ENCODE measurements at regions not wholly inside any gene's neighbourhood (a gene's known extent, or its start where the extent isn't known, plus 50 kb on each side); places are given as distances from the start of the nearest gene placed in this dataset.

- ChIA-PET POLR2A (no interaction called here), CTCF (no interaction called here)
- DNase-seq (ENCODE audit: low read depth, low spot score) = no peak
- TF ChIP-seq, protein P1, sequence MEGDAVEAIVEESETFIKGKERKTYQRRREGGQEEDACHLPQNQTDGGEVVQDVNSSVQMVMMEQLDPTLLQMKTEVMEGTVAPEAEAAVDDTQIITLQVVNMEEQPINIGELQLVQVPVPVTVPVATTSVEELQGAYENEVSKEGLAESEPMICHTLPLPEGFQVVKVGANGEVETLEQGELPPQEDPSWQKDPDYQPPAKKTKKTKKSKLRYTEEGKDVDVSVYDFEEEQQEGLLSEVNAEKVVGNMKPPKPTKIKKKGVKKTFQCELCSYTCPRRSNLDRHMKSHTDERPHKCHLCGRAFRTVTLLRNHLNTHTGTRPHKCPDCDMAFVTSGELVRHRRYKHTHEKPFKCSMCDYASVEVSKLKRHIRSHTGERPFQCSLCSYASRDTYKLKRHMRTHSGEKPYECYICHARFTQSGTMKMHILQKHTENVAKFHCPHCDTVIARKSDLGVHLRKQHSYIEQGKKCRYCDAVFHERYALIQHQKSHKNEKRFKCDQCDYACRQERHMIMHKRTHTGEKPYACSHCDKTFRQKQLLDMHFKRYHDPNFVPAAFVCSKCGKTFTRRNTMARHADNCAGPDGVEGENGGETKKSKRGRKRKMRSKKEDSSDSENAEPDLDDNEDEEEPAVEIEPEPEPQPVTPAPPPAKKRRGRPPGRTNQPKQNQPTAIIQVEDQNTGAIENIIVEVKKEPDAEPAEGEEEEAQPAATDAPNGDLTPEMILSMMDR (IDR thresholded peaks at IDR 0.05; ENCODE audit: insufficient read depth, low read length, missing control alignments) = no peak
- no peak overlapping the region for H3K4me3 ChIP-seq (ENCODE audit: low read depth, low read length)
Measured at GRCh38 chr2:35463805-35464596, 891.6 kb upstream of the CRIM1 start.

DNA sequence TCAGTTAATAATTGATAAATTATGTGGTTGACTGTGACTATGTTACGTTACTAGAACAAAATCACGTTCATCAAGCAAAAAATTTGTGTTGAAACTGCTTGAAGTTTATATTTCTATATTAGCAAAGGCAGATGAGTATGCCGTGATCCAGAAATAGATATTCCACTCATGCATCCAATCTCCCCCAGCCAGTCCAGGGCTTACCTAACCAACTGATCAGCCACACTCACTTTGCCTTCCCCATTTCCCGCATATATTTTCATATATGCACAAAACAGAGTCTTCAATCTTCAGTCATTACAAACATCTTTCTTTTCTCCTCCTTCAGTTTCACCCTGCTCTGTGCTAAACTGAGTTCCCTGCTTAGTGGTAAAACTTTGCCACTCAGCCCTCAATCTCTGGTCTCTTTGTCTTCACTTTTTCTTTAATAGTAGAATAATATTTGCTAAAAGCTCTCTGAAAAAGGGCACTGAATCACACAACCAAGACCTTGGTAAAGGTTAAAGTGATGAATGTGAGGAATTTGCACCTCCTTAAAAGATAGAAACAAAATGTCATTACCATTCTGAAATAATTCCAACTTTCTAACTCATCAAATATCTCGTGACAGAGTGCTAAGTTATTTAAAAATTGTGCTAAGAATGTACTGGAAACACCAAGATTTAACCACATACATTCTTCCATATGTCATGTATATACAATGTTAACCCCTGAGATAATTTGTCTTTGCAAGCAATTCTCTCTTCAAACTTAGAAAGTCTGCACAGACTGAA, 893.2 kb upstream of the CRIM1 start:
- POLR2A ChIA-PET = no interaction called here
- peak; percentile 21 for DNase-seq (ENCODE audit: low read depth, low spot score)
- CTCF ChIA-PET = no interaction called here
- no peak overlapping the region for H3K4me3 ChIP-seq (ENCODE audit: low read depth, low read length)
- TF ChIP-seq, protein P1 (IDR thresholded peaks at IDR 0.05; ENCODE audit: insufficient read depth, low read length, missing control alignments) = no peak

DNA sequence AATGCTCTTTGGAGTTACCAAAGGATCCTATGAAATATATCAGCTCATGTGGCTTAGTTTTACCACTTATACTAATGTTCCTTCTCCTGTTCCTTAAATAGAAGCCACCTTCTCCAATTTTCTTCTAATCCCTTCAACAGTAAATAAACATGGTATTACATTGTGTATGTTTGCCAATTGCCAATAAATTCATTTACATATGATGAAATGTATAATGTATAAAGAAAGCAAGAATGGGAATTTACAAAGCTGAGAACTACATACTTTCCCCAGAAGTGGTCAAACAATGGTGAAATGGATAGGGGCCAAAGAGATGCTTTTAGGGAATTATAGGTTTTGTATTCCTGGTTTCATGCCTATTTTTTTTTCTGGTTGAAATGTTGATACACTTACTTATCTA, 894.2 kb upstream of the CRIM1 start:
- DNase-seq (ENCODE audit: low read depth, low spot score) = no peak
- no peak overlapping the region for H3K4me3 ChIP-seq (ENCODE audit: low read depth, low read length)
- ChIA-PET CTCF (no interaction called here), POLR2A (no interaction called here)
- TF ChIP-seq, protein P1 (IDR thresholded peaks at IDR 0.05; ENCODE audit: insufficient read depth, low read length, missing control alignments) = no peak

DNA sequence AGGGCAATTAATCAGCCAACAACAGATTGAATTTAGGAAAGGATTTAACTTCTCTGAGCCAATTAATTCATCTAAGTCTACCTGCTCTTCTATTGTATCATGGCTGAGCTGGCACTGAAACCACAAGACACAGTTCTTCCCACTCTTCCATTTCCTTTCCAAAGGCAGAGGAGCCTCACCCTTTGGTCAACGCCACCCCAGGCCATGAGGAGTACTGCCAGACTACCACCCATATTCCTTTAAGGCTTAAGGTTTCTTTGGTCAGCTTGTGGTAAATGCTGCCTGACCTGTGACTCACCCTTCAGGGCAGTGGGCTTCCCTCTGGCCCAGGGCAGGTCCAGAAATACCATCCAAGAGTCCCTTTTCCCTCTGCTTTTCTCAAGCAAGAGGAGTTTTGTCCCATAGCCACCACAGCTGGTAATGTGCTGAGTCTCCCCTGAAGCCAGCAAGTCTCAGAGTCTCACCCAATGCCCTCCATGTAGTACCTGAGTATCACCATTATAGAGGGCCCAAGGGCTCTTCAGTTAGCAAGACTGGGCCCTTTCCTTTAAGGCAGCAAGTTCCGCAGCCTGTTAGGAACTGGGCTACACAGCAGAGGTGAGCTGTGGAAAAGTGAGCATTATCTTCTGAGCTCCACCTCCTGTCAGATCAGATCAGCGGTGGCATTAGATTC, 900.5 kb upstream of the CRIM1 start:
- POLR2A ChIA-PET = no interaction called here
- CTCF ChIA-PET = no interaction called here
- TF ChIP-seq, protein P1 (IDR thresholded peaks at IDR 0.05; ENCODE audit: insufficient read depth, low read length, missing control alignments) = no peak
- H3K4me3 ChIP-seq (ENCODE audit: low read depth, low read length) = no peak overlapping the region
- DNase-seq (ENCODE audit: low read depth, low spot score) = no peak

DNA sequence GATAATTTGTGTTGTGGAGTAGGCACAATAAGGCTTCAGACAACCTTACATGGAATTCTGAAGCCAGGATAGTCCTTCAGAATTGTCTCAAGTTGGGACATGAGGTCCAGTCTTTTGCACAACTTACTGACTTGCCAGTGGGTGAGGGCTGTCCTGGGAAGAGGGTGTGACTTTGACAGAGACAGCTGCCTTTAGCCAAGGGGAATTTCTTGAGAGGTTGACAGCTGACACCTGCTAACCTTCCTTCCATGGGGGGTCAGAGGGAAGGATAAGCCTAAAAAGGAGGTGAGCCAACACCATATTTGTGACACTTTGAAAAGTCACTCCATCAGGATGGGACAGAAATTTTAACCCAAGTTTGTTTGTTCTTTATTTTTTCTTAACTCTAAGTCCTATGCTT, 907.8 kb upstream of the CRIM1 start:
- POLR2A ChIA-PET = no interaction called here
- TF ChIP-seq, protein P1 (IDR thresholded peaks at IDR 0.05; ENCODE audit: insufficient read depth, low read length, missing control alignments) = no peak
- no peak overlapping the region for H3K4me3 ChIP-seq (ENCODE audit: low read depth, low read length)
- CTCF ChIA-PET = interaction anchor here (1.3 kb wide), 1 partner anchor 37 kb away, joined by 4 read pairs; no protein-coding TSS in a partner anchor
- DNase-seq (ENCODE audit: low read depth, low spot score) = no peak

GRCh38 chr2:35447215-35447614, 908.4 kb upstream of the CRIM1 start:
- POLR2A ChIA-PET = no interaction called here
- TF ChIP-seq, protein P1 (IDR thresholded peaks at IDR 0.05; ENCODE audit: insufficient read depth, low read length, missing control alignments) = no peak
- DNase-seq (ENCODE audit: low read depth, low spot score) = no peak
- H3K4me3 ChIP-seq (ENCODE audit: low read depth, low read length) = no peak overlapping the region
- CTCF ChIA-PET = interaction anchor here (1.3 kb wide), 1 partner anchor 36 kb away, joined by 4 read pairs; no protein-coding TSS in a partner anchor

Data from AG04449 (cell line).